ENCODE measurements at regions not wholly inside any gene's neighbourhood (a gene's known extent, or its start where the extent isn't known, plus 50 kb on each side); places are given as distances from the start of the nearest gene placed in this dataset.

DNA sequence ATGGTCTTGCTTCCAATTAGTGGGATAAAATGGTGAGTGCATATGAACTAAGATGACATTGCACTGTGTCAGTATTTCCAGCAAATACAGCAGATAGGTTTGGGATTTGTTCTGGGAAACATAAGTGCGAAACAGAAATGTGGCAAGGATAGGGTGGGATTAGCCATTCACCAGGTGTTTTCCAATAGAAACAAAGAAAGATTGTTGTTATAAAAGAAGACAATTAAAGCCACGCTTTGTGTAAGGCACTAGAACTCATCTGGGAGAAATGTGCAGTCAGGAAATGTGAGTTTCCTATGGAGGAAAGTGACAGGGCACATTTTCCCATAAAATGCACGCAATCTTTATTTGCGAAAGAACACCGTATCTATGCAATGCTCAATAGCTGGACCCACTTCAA lies 1547.8 kb downstream of the EFNB2 start:
- Histone ChIP-seq H3K27ac (no peak overlapping the region), H3K36me3 (ENCODE audit: low read depth, missing control alignments) (no peaks in the 10 kb centered on the region), H3K4me3 (no peak overlapping the region), H3K9me3 (no peaks in the 10 kb centered on the region), H3K27me3 (no peaks in the 10 kb centered on the region), H3K4me1 (no peaks in the 10 kb centered on the region)
- DNase-seq, result no peak
- WGBS, 2 donors, result 68 to 76% methylated on average over 5 of the region's 5 CpGs
- TF ChIP-seq, protein P1, sequence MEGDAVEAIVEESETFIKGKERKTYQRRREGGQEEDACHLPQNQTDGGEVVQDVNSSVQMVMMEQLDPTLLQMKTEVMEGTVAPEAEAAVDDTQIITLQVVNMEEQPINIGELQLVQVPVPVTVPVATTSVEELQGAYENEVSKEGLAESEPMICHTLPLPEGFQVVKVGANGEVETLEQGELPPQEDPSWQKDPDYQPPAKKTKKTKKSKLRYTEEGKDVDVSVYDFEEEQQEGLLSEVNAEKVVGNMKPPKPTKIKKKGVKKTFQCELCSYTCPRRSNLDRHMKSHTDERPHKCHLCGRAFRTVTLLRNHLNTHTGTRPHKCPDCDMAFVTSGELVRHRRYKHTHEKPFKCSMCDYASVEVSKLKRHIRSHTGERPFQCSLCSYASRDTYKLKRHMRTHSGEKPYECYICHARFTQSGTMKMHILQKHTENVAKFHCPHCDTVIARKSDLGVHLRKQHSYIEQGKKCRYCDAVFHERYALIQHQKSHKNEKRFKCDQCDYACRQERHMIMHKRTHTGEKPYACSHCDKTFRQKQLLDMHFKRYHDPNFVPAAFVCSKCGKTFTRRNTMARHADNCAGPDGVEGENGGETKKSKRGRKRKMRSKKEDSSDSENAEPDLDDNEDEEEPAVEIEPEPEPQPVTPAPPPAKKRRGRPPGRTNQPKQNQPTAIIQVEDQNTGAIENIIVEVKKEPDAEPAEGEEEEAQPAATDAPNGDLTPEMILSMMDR (IDR thresholded peaks at IDR 0.05), result no peak
- TF ChIP-seq POLR2A (IDR thresholded peaks at IDR 0.05), result no peak
- intact Hi-C loops (cut with DNase I; ENCODE audit: low total_unique reads), result no loop called here

- Histone ChIP-seq H3K4me1 (no peaks in the 10 kb centered on the region), H3K9me3 (no peaks in the 10 kb centered on the region), H3K27me3 (no peaks in the 10 kb centered on the region), H3K27ac (no peak overlapping the region), H3K36me3 (ENCODE audit: low read depth, missing control alignments) (no peaks in the 10 kb centered on the region), H3K4me3 (no peak overlapping the region)
- intact Hi-C loops (cut with DNase I; ENCODE audit: low total_unique reads), result no loop called here
- peak; percentile 18 for DNase-seq
- no peak for TF ChIP-seq POLR2A (IDR thresholded peaks at IDR 0.05)
- TF ChIP-seq, protein P1 (IDR thresholded peaks at IDR 0.05), result no peak
- 23 to 24% methylated on average over 2 of the region's 2 CpGs for WGBS, 2 donors
These were observed 1551.1 kb downstream of the EFNB2 start for GRCh38 chr13:104984296-104984818.

- no peaks in the 10 kb centered on the region for H3K27me3 ChIP-seq
- no peaks in the 10 kb centered on the region for H3K9me3 ChIP-seq
- WGBS, 2 donors, result 35 to 93% methylated on average over 1 of the region's 1 CpG
- no peaks in the 10 kb centered on the region for H3K36me3 ChIP-seq (ENCODE audit: low read depth, missing control alignments)
- no peaks in the 10 kb centered on the region for H3K4me1 ChIP-seq
- DNase-seq, result no peak
- intact Hi-C loops (cut with DNase I; ENCODE audit: low total_unique reads), result no loop called here
- TF ChIP-seq POLR2A (IDR thresholded peaks at IDR 0.05), result no peak
- TF ChIP-seq, protein P1 (IDR thresholded peaks at IDR 0.05), result no peak
- no peak overlapping the region for H3K27ac ChIP-seq
- no peak overlapping the region for H3K4me3 ChIP-seq
These were observed 1551.9 kb downstream of the EFNB2 start for GRCh38 chr13:104983601-104984000.

GRCh38 chr13:104980586-104980985 lies 1554.9 kb downstream of the EFNB2 start:
- Histone ChIP-seq H3K27ac (no peak overlapping the region), H3K4me3 (no peak overlapping the region), H3K9me3 (no peaks in the 10 kb centered on the region), H3K36me3 (ENCODE audit: low read depth, missing control alignments) (no peaks in the 10 kb centered on the region), H3K27me3 (no peaks in the 10 kb centered on the region), H3K4me1 (no peaks in the 10 kb centered on the region)
- 84 to 91% methylated on average over 2 of the region's 2 CpGs for WGBS, 2 donors
- no peak for DNase-seq
- TF ChIP-seq, protein P1 (IDR thresholded peaks at IDR 0.05), result no peak
- intact Hi-C loops (cut with DNase I; ENCODE audit: low total_unique reads), result no loop called here

- WGBS, 2 donors, result 74% methylated on average over 4 of the region's 4 CpGs
These were observed 1556.0 kb downstream of the EFNB2 start for GRCh38 chr13:104979281-104980030.

More at GRCh38 chr13:104979281-104980030, 1556.0 kb downstream of the EFNB2 start:
- intact Hi-C loops (cut with DNase I; ENCODE audit: low total_unique reads), result no loop called here
- Histone ChIP-seq H3K4me1 (no peaks in the 10 kb centered on the region), H3K9me3 (no peaks in the 10 kb centered on the region), H3K4me3 (no peak overlapping the region), H3K27ac (no peak overlapping the region), H3K27me3 (no peaks in the 10 kb centered on the region), H3K36me3 (ENCODE audit: low read depth, missing control alignments) (no peaks in the 10 kb centered on the region)
- no peak for DNase-seq
- no peak for TF ChIP-seq POLR2A (IDR thresholded peaks at IDR 0.05)
- TF ChIP-seq, protein P1 (IDR thresholded peaks at IDR 0.05), result no peak
